PFSK-1 (cell line): ENCODE measurements at regions not wholly inside any gene's neighbourhood (a gene's known extent, or its start where the extent isn't known, plus 50 kb on each side); places are given as distances from the start of the nearest gene placed in this dataset.

ENCODE experiments used
- FOXP2 ChIP-seq: optimal IDR thresholded peaks from 2 replicates; pipeline ENCODE3; 2011; ENCODE audit warnings: borderline replicate concordance, control low read depth, inconsistent platforms; ENCODE audit not compliant: insufficient read depth; ENCODE audit errors: extremely low read length, extremely low read depth
- POLR2AphosphoS5 ChIP-seq: IDR thresholded peaks from 2 replicates; pipeline ENCODE4 v1.6.1; 2012; ENCODE audit warnings: low read depth, mild to moderate bottlenecking, control low read depth, low read length, moderate library complexity
- REST ChIP-seq, 2 experiments: IDR thresholded peaks; 2 replicates each; pipeline versions ENCODE4 v1.6.1 to v1.8.0; 2011 to 2012; ENCODE audit warnings: low read depth in 2 of 2, low read length in 2 of 2, control low read depth in 1 of 2, inconsistent platforms in 1 of 2, mild to moderate bottlenecking in 1 of 2, moderate library complexity in 1 of 2; ENCODE audit not compliant: insufficient read depth in 1 of 2
- SIN3A ChIP-seq: IDR thresholded peaks from 2 replicates; pipeline ENCODE4 v1.6.1; 2012; ENCODE audit warnings: mild to moderate bottlenecking, low read length, moderate library complexity, borderline replicate concordance; ENCODE audit not compliant: insufficient read depth
- TAF1 ChIP-seq: IDR thresholded peaks from 2 replicates; pipeline ENCODE4 v1.6.1; 2012; ENCODE audit warnings: low read length, control low read depth, borderline replicate concordance; ENCODE audit not compliant: insufficient read depth

GRCh38 chr14:54172114-54172513 is 215.5 kb upstream of the BMP4 start:
- TF ChIP-seq SIN3A: no peak
- no peak for TF ChIP-seq TAF1
- no peak for TF ChIP-seq FOXP2
- TF ChIP-seq REST (IDR thresholded peaks at IDR 0.05; ENCODE audit: insufficient read depth in 1 of 2, low read depth in 2 of 2, low read length in 2 of 2): no peak
- no peak for TF ChIP-seq POLR2AphosphoS5

- TF ChIP-seq SIN3A (no peak), POLR2AphosphoS5 (no peak), TAF1 (no peak), REST (IDR thresholded peaks at IDR 0.05; ENCODE audit: insufficient read depth in 1 of 2, low read depth in 2 of 2, low read length in 2 of 2) (no peak), FOXP2 (no peak)
Observed at GRCh38 chr14:54172562-54172961, 215.9 kb upstream of the BMP4 start.

GRCh38 chr14:54173802-54174201 is 217.2 kb upstream of the BMP4 start:
- TF ChIP-seq FOXP2 (no peak), POLR2AphosphoS5 (no peak), TAF1 (no peak), SIN3A (no peak), REST (IDR thresholded peaks at IDR 0.05; ENCODE audit: insufficient read depth in 1 of 2, low read depth in 2 of 2, low read length in 2 of 2) (no peak)

GRCh38 chr14:54174457-54174856 is 217.8 kb upstream of the BMP4 start:
- no peak for TF ChIP-seq TAF1

GRCh38 chr14:54175298-54175942 is 218.8 kb upstream of the BMP4 start:
- TF ChIP-seq REST (IDR thresholded peaks at IDR 0.05; ENCODE audit: insufficient read depth in 1 of 2, low read depth in 2 of 2, low read length in 2 of 2) (no peak), POLR2AphosphoS5 (no peak), FOXP2 (no peak), TAF1 (no peak), SIN3A (no peak)
